IMR-90 (cell line): ENCODE measurements at regions not wholly inside any gene's neighbourhood (a gene's known extent, or its start where the extent isn't known, plus 50 kb on each side); places are given as distances from the start of the nearest gene placed in this dataset.

Source experiments
- ATAC-seq: fragments of 200-7000 bp; cut with Tn5 transposase; 2 replicates; pipeline ENCODE4 v1.9.1; 2020; ENCODE audit warnings: low read depth, mild to moderate bottlenecking, moderate library complexity
- BruUV-seq: library from RNA; stranded (reverse); fragments of 400-500 nt; replicated peaks from 2 replicates; lab custom pipeline; 2021; lab: Mats Ljungman, UMichigan
- CTCF ChIA-PET: fragments of 300-600 bp; formaldehyde crosslinking; extraction: SDS; loops from one replicate; lab custom pipeline; 2021; ENCODE audit warnings: antibody characterized with exemption; lab: Yijun Ruan, JAX
- POLR2A ChIA-PET: fragments of 300-600 bp; sonication (Branson Sonifier 250); formaldehyde crosslinking; loops from one replicate; lab custom pipeline; 2022; ENCODE audit warnings: antibody characterized with exemption; ENCODE audit not compliant: unreplicated experiment; lab: Charles Lee
- DNase-seq: peaks from one replicate; pipeline ENCODE4 v3.0.0; 2013
- H2AFZ ChIP-seq: replicated peaks from 2 replicates; pipeline ENCODE3; 2013; ENCODE audit warnings: low read length, mild to moderate bottlenecking; ENCODE audit not compliant: poor library complexity
- H2AK5ac ChIP-seq: 2 replicates; pipeline ENCODE4 v1.6.1; 2013; ENCODE audit warnings: low read depth, low read length, inconsistent platforms
- H2AK9ac ChIP-seq: replicated peaks from 2 replicates; pipeline ENCODE3; 2013; ENCODE audit warnings: mild to moderate bottlenecking, low read depth, low read length, moderate library complexity; ENCODE audit not compliant: poor library complexity
- H2BK120ac ChIP-seq: 2 replicates; pipeline ENCODE4 v1.6.1; 2013; ENCODE audit warnings: low read depth, low read length, inconsistent platforms
- H2BK15ac ChIP-seq: 3 replicates; pipeline ENCODE4 v1.6.1; 2013; ENCODE audit warnings: low read depth, low read length, inconsistent platforms
- H2BK20ac ChIP-seq: 2 replicates; pipeline ENCODE4 v1.6.1; 2013; ENCODE audit warnings: low read depth, mild to moderate bottlenecking, inconsistent platforms, low read length, moderate library complexity
- H2BK5ac ChIP-seq: 2 replicates; pipeline ENCODE4 v1.6.1; 2013; ENCODE audit warnings: mild to moderate bottlenecking, low read depth, low read length, inconsistent platforms; ENCODE audit not compliant: poor library complexity, severe bottlenecking
- H3K14ac ChIP-seq: replicated peaks from 2 replicates; pipeline ENCODE4 v1.6.1; 2013; ENCODE audit warnings: low read depth, low read length, inconsistent platforms
- H3K18ac ChIP-seq: 2 replicates; pipeline ENCODE4 v1.6.1; 2013; ENCODE audit warnings: low read depth, low read length, control low read depth
- H3K23ac ChIP-seq: 2 replicates; pipeline ENCODE4 v1.6.1; 2013; ENCODE audit warnings: low read depth, low read length, inconsistent platforms
- H3K27ac ChIP-seq: 2 replicates; pipeline ENCODE4 v1.5.1; 2013; ENCODE audit warnings: mild to moderate bottlenecking, control low read depth, low read length; ENCODE audit not compliant: insufficient read depth
- H3K27me3 ChIP-seq: 2 replicates; pipeline ENCODE4 v1.6.1; 2013; ENCODE audit warnings: low read length; ENCODE audit not compliant: control insufficient read depth, insufficient read depth
- H3K36me3 ChIP-seq: 2 replicates; pipeline ENCODE4 v1.6.1; 2013; ENCODE audit warnings: low read length, mixed read lengths; ENCODE audit not compliant: control insufficient read depth, insufficient read depth
- H3K4ac ChIP-seq: 2 replicates; pipeline ENCODE4 v1.6.1; 2013; ENCODE audit warnings: low read depth, low read length, inconsistent platforms
- H3K4me1 ChIP-seq: 2 replicates; pipeline ENCODE4 v1.6.1; 2013; ENCODE audit warnings: low read length, mixed read lengths; ENCODE audit not compliant: control insufficient read depth, insufficient read depth
- H3K4me2 ChIP-seq: 2 replicates; pipeline ENCODE4 v1.6.1; 2013; ENCODE audit warnings: low read depth, mild to moderate bottlenecking, control low read depth, low read length, moderate library complexity
- H3K4me3 ChIP-seq: 2 replicates; pipeline ENCODE4 v1.5.1; 2013; ENCODE audit warnings: low read depth, mild to moderate bottlenecking, control low read depth, low read length, moderate library complexity; ENCODE audit not compliant: insufficient read depth
- H3K56ac ChIP-seq: 2 replicates; pipeline ENCODE4 v1.6.1; 2013; ENCODE audit warnings: low read length, inconsistent platforms; ENCODE audit not compliant: insufficient read depth; ENCODE audit errors: extremely low read depth
- H3K79me1 ChIP-seq, 2 experiments: 2 replicates each; pipeline ENCODE4 v1.6.1; 2013; ENCODE audit warnings: low read length in 2 of 2, inconsistent platforms in 1 of 2, low read depth in 1 of 2
- H3K9ac ChIP-seq: 2 replicates; pipeline ENCODE4 v1.6.1; 2013; ENCODE audit warnings: low read depth, low read length, control low read depth
- H3K9me1 ChIP-seq: 2 replicates; pipeline ENCODE4 v1.6.1; 2013; ENCODE audit warnings: low read length, inconsistent platforms; ENCODE audit not compliant: insufficient read depth
- H3K9me3 ChIP-seq: 2 replicates; pipeline ENCODE4 v1.6.1; 2013; ENCODE audit warnings: low read length; ENCODE audit not compliant: control insufficient read depth, insufficient read depth
- H4K20me1 ChIP-seq: 2 replicates; pipeline ENCODE4 v1.6.1; 2013; ENCODE audit warnings: low read length, inconsistent platforms; ENCODE audit not compliant: insufficient read depth
- H4K5ac ChIP-seq: 2 replicates; pipeline ENCODE4 v1.6.1; 2013; ENCODE audit warnings: mild to moderate bottlenecking, low read depth, low read length, control low read depth
- H4K8ac ChIP-seq, 2 experiments: 2 replicates each; pipeline ENCODE4 v1.6.1; 2013; ENCODE audit warnings: low read depth in 2 of 2, low read length in 2 of 2, control low read depth in 1 of 2, inconsistent platforms in 1 of 2
- H4K91ac ChIP-seq: 2 replicates; pipeline ENCODE4 v1.6.1; 2013; ENCODE audit warnings: low read depth, low read length, inconsistent platforms; ENCODE audit not compliant: insufficient read depth
- CEBPB ChIP-seq: IDR thresholded peaks from 2 replicates; pipeline ENCODE4 v1.6.1; 2012; ENCODE audit warnings: low read depth, low read length, improper control_type of control experiment
- CHD1 ChIP-seq: IDR thresholded peaks from 2 replicates; pipeline ENCODE4 v1.6.1; 2012; ENCODE audit warnings: low read depth, low read length, improper control_type of control experiment
- MAFK ChIP-seq: IDR thresholded peaks from 2 replicates; pipeline ENCODE4 v1.6.1; 2012; ENCODE audit warnings: low read depth, low read length, improper control_type of control experiment
- MAZ ChIP-seq: IDR thresholded peaks from 2 replicates; pipeline ENCODE4 v1.6.1; 2012; ENCODE audit warnings: low read depth, mild to moderate bottlenecking, low read length, improper control_type of control experiment, moderate library complexity, borderline replicate concordance
- MXI1 ChIP-seq: IDR thresholded peaks from 2 replicates; pipeline ENCODE4 v1.6.1; 2012; ENCODE audit warnings: low read depth, mild to moderate bottlenecking, low read length, moderate library complexity, borderline replicate concordance
- NFE2L2 ChIP-seq: fragments of 150-350 bp; IDR thresholded peaks from 2 replicates; pipeline ENCODE4 v1.6.1; 2016; ENCODE audit warnings: low read depth, mild to moderate bottlenecking, low read length
- POLR2A ChIP-seq: IDR thresholded peaks from 2 replicates; pipeline ENCODE4 v1.6.1; 2012; ENCODE audit warnings: mild to moderate bottlenecking, low read depth, low read length
- RAD21 ChIP-seq: IDR thresholded peaks from 2 replicates; pipeline ENCODE4 v1.6.1; 2012; ENCODE audit warnings: low read length, improper control_type of control experiment
- RCOR1 ChIP-seq: IDR thresholded peaks from 2 replicates; pipeline ENCODE4 v1.6.1; 2012; ENCODE audit warnings: mild to moderate bottlenecking, low read length, improper control_type of control experiment; ENCODE audit not compliant: insufficient replicate concordance
- RFX5 ChIP-seq: IDR thresholded peaks from 2 replicates; pipeline ENCODE4 v1.8.0; 2012; ENCODE audit warnings: low read depth, mild to moderate bottlenecking, low read length, moderate library complexity
- SMC3 ChIP-seq: fragments of 150-350 bp; IDR thresholded peaks from 2 replicates; pipeline ENCODE4 v1.6.1; 2016; ENCODE audit warnings: low read depth, mild to moderate bottlenecking, antibody characterized with exemption, low read length, moderate library complexity
- WGBS, 2 experiments: methylation state at CpG; one replicate each; pipeline versions ENCODE4 v1.1.5 to v1.1.7; 2013; ENCODE audit warnings: missing lambda C conversion rate in 2 of 2; ENCODE audit not compliant: insufficient read length in 1 of 2; ENCODE audit errors: extremely low coverage in 2 of 2; 5-methylcytosine and 5-hydroxymethylcytosine counted together
- dilution Hi-C: fragments of 300-500 bp; cut with HindIII; formaldehyde crosslinking; loops from one replicate; pipeline ENCODE4 v1.14.3; 2018; ENCODE audit warnings: low sequenced_read_pairs; ENCODE audit not compliant: unreplicated experiment
- in situ Hi-C: fragments of 300-500 bp; cut with MboI; formaldehyde crosslinking; loops from 3 replicates; pipeline ENCODE4 v1.14.3; 2019; ENCODE audit warnings: low sequenced_read_pairs, inconsistent platforms, mixed read lengths
- intact Hi-C: fragments of 100-400 bp; cut with micrococcal nuclease; formaldehyde crosslinking; loops from 2 replicates; pipeline ENCODE4 v1.10.0; 2022
- TF ChIP-seq, protein P1 (sequence below): conservative IDR thresholded peaks from 2 replicates; pipeline ENCODE4 v1.5.1; 2012; ENCODE audit warnings: mild to moderate bottlenecking, low read depth, low read length, improper control_type of control experiment
- TF ChIP-seq, protein P2 (sequence below): fragments of 150-350 bp; IDR thresholded peaks from 2 replicates; pipeline ENCODE4 v1.6.1; 2017; ENCODE audit warnings: mild to moderate bottlenecking, antibody characterized with exemption, low read length, low read depth
- TF ChIP-seq, protein P3 (sequence below): fragments of 150-350 bp; IDR thresholded peaks from 2 replicates; pipeline ENCODE4 v1.6.1; 2016; ENCODE audit warnings: low read depth, mild to moderate bottlenecking, low read length, moderate library complexity, borderline replicate concordance

DNA sequence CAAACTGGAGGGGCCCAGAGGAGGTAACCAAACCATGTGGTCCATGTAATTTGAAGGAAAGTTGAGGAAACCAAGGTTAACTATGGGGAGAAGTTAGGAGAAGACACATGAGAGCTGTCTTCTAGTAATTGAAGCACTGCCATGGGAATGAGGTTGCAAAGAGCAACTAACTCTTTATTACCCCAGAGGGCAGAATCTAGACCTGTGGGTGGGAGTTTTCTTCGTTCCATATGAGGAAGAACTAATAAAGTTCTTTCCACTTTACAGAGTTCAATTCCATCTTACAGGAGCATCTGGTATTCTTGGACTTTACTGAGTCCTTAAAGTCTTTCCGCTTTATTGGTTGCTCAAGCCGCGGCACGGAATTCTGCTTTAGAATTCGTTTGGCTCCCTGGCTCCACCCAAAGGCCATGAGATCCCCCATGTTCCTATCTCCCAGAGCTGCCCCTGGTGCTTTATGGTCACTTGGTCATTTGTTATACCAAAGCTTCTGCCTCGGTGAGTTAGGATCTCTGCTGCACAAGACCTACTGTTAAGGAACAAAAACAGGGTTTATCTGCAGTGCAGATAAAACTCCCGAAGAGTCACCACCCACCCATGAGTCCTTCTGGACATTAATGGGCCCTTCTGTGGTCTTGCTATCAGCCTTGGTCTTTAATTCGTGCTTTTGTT is 89.5 kb upstream of the UMPS start:
- Histone ChIP-seq H2BK20ac (no peak overlapping the region), H3K27me3 (peaks cover 4% of the 10 kb centered on the region), H3K4ac (no peak overlapping the region), H3K4me2 (no peak overlapping the region), H3K79me1 (no peaks in the 10 kb centered on the region), H3K9me3 (no peaks in the 10 kb centered on the region), H2AK9ac (no peak overlapping the region), H3K56ac (no peak overlapping the region), H2BK120ac (no peak overlapping the region), H4K8ac (no peak overlapping the region), H3K23ac (no peak overlapping the region), H3K9ac (no peak overlapping the region), H2BK15ac (no peak overlapping the region), H3K36me3 (no peaks in the 10 kb centered on the region), H3K14ac (no peak overlapping the region), H4K20me1 (no peaks in the 10 kb centered on the region), H3K4me1 (no peaks in the 10 kb centered on the region), H3K27ac (no peak overlapping the region), H3K18ac (no peak overlapping the region), H4K91ac (no peak overlapping the region), H3K4me3 (no peak overlapping the region), H2AFZ (no peak overlapping the region), H3K9me1 (no peaks in the 10 kb centered on the region), H2AK5ac (no peak overlapping the region), H2BK5ac (no peak overlapping the region), H4K5ac (no peak overlapping the region)
- ATAC-seq (no peak), DNase-seq (no peak)
- no TSS peak for BruUV-seq
- POLR2A ChIA-PET = no interaction called here
- 100% methylated on average over 1 of the region's 9 CpGs; no CpG with 5 or more reads in 1 of the 2 experiments for WGBS, 2 experiments
- intact Hi-C loops (no loop called here), in situ Hi-C loops (no loop called here), dilution Hi-C loops (no loop called here)
- CTCF ChIA-PET = no interaction called here
- no peak for TF ChIP-seq RAD21
- TF ChIP-seq, protein P1, sequence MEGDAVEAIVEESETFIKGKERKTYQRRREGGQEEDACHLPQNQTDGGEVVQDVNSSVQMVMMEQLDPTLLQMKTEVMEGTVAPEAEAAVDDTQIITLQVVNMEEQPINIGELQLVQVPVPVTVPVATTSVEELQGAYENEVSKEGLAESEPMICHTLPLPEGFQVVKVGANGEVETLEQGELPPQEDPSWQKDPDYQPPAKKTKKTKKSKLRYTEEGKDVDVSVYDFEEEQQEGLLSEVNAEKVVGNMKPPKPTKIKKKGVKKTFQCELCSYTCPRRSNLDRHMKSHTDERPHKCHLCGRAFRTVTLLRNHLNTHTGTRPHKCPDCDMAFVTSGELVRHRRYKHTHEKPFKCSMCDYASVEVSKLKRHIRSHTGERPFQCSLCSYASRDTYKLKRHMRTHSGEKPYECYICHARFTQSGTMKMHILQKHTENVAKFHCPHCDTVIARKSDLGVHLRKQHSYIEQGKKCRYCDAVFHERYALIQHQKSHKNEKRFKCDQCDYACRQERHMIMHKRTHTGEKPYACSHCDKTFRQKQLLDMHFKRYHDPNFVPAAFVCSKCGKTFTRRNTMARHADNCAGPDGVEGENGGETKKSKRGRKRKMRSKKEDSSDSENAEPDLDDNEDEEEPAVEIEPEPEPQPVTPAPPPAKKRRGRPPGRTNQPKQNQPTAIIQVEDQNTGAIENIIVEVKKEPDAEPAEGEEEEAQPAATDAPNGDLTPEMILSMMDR = no peak
- TF ChIP-seq POLR2A = no peak
- TF ChIP-seq, protein P2, sequence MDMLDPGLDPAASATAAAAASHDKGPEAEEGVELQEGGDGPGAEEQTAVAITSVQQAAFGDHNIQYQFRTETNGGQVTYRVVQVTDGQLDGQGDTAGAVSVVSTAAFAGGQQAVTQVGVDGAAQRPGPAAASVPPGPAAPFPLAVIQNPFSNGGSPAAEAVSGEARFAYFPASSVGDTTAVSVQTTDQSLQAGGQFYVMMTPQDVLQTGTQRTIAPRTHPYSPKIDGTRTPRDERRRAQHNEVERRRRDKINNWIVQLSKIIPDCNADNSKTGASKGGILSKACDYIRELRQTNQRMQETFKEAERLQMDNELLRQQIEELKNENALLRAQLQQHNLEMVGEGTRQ = no peak
- TF ChIP-seq, protein P3, sequence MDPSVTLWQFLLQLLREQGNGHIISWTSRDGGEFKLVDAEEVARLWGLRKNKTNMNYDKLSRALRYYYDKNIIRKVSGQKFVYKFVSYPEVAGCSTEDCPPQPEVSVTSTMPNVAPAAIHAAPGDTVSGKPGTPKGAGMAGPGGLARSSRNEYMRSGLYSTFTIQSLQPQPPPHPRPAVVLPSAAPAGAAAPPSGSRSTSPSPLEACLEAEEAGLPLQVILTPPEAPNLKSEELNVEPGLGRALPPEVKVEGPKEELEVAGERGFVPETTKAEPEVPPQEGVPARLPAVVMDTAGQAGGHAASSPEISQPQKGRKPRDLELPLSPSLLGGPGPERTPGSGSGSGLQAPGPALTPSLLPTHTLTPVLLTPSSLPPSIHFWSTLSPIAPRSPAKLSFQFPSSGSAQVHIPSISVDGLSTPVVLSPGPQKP = no peak
- TF ChIP-seq MAZ = no peak
- TF ChIP-seq MXI1 = no peak
- no peak for TF ChIP-seq CEBPB
- no peak for TF ChIP-seq NFE2L2
- no peak for TF ChIP-seq SMC3
- TF ChIP-seq MAFK = no peak
- TF ChIP-seq RCOR1 = no peak
- TF ChIP-seq RFX5 = no peak
- TF ChIP-seq CHD1 = no peak
